ENCODE measurements at regions not wholly inside any gene's neighbourhood (a gene's known extent, or its start where the extent isn't known, plus 50 kb on each side); places are given as distances from the start of the nearest gene placed in this dataset.
"Not testable (repeated sequence)": the region's sequence is repeated elsewhere in the genome, so short reads cannot be mapped to it uniquely, and the experiment has no call there.

GRCh38 chr6:21335591-21335990, 258.0 kb upstream of the SOX4 start:
- DNase-seq: no peak

- DNase-seq: no peak
Measured at GRCh38 chr6:21337263-21337662, 256.3 kb upstream of the SOX4 start.

- DNase-seq: no peak
Measured at GRCh38 chr6:21340573-21340972, 253.0 kb upstream of the SOX4 start.

DNA sequence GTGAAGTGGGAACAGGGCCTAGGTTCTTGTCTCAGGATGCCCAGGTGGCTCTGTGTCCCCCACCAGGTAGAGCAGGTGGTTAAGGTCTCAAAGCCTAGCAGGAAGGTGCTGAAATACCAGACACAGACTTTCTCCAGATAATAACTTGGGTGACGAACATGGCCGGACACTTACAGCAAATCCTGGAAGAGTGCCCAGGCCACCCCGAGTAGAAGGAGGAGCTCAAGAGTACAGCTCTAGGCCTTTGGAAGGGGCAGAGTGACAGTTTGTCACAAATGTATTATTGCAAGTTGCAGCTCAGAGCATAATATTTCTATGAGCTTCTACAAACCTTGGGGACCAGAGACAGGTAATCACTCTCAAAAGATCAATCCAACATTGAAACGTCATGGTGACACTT, 251.6 kb upstream of the SOX4 start:
- no peak for DNase-seq

GRCh38 chr6:21342501-21342900, 251.1 kb upstream of the SOX4 start:
- no peak for DNase-seq

- not testable (repeated sequence) for DNase-seq
Measured at GRCh38 chr6:21345704-21346103, 247.8 kb upstream of the SOX4 start.

GRCh38 chr6:21348146-21348503, 245.4 kb upstream of the SOX4 start:
- DNase-seq: no peak

DNA sequence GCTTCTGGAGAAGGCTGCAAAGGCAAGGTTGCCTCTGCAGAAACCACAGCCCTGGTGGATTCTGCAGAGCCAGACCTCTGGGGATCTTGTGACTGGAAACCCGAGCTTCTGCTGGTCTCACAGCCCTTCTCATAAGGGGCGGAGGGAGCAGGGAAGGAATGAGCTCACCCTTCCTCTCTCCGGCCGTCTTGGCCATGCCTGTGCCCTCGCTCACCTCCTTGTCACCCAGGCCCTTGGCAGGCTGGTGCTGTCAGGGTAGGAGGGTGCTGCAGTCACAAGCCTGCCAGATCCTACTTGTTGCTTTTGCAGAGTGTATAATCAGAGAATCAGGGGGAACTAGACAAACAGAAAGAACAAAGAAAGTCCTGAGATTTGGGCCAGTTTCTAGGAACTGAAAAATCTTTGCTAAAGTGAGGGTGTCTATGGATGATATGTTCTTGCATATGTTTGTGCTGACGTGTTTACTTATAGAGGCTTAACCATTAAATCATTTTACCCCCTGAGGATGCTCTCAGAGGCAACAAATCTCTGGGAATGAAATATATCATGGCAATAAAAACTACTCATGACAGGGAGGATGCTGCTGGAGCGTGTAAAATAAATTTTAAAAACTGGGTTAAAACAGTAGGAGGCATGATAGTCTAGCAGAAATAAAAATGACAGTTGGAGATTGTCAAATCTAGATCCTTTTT, 244.9 kb upstream of the SOX4 start:
- DNase-seq: no peak

- no peak for DNase-seq
Measured at GRCh38 chr6:21349834-21350233, 243.7 kb upstream of the SOX4 start.

GRCh38 chr6:21350926-21351325, 242.6 kb upstream of the SOX4 start:
- no peak for DNase-seq

DNA sequence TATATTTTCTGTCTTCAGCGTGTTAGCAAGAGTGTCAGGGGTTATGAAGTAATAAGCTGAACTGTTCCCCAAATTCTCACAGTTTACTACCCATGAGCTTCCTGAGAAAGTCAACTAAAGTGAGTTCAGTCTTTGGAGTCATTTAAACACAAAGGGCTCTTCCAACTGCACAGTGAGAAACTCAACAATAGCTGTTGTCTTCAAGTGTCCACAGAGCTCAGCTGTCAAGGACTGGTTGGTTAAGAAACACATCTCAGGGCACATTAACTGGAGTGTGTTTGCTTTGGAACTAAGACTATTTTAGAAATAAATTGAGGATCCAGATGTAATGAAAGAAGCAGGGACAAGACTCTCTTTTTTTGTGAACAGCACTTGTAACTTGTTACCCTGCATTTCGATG, 241.4 kb upstream of the SOX4 start:
- no peak for DNase-seq

GRCh38 chr6:21354805-21355238, 238.7 kb upstream of the SOX4 start:
- no peak for DNase-seq

- no peak for DNase-seq
Measured at GRCh38 chr6:21355638-21356037, 237.9 kb upstream of the SOX4 start.

DNA sequence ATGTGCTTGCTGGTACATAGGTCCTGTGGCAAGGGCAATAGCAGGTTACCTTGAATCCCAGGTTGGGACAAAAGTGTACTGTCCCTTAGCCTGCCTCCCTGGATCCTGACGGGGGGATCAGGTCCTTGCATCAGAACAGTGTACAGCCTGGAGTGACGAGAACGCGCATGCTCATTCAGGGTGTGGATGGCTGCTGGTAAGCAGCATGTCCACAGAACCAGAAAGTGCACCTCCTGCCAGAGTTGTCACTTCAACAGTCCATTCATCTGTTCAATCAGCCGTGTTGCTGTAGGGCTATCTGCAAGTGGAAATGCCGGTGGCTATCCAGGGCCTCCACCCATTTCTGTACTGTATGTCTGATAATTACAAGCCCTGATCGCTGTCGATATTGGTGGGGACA, 236.3 kb upstream of the SOX4 start:
- DNase-seq: no peak

GRCh38 chr6:21359926-21360325, 233.6 kb upstream of the SOX4 start:
- DNase-seq: no peak

GRCh38 chr6:21360336-21360735, 233.2 kb upstream of the SOX4 start:
- no peak for DNase-seq

GRCh38 chr6:21367148-21367547, 226.4 kb upstream of the SOX4 start:
- no peak for DNase-seq

GRCh38 chr6:21367649-21368154, 225.8 kb upstream of the SOX4 start:
- no peak for DNase-seq

GRCh38 chr6:21371061-21371460, 222.5 kb upstream of the SOX4 start:
- DNase-seq: no peak

GRCh38 chr6:21371676-21372171, 221.8 kb upstream of the SOX4 start:
- no peak for DNase-seq

DNA sequence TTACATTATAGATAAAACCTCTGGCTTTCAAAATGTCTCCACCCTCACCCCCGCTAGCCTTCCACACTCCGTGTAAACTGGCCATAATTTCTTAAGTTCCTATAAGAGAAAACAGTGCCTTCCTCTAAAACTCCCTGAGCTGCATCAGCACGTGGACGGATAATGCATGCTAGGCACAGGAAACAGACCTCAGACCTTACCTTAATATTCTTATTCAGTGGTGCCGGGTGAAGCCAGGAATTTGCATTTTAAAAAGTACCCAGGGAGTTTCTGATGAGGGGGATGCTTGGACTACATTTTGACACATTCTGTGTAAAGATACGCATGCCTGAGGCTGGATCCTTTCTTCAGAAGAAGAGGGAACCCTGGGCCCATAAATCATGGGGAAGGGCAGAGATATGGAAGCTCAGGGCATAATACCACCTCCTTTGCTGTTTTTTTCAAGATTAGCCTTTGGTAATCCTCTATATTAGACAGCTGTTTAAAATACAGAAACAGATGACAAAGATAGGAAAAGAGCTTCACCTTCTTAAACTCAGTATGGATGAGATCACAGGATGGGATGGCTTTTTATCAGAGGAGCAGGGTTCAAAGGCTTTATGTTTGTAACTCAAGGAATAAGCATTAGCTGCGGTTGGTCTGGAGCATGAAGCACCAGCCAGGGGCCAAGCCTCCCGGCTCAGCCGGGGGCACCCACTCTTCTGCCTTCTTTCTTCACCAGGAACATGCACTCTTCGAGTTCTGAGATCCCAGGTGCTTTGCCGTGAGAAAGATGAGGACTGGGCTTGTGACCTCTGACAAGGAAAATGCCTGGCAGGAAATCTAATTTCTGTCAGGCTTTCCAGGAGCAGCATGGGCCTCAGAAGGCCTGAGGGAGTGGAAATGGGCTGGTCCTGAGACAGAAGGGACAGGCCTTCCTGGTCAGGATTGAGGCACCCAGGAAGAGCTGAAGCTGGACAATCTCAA, 218.1 kb upstream of the SOX4 start:
- DNase-seq: no peak

- no peak for DNase-seq
Measured at GRCh38 chr6:21377356-21377755, 216.2 kb upstream of the SOX4 start.

GRCh38 chr6:21381331-21381963, 212.1 kb upstream of the SOX4 start:
- no peak for DNase-seq
